Activated T-helper 2 cell treated with anti-CD3 and anti-CD28 coated beads, Interferon-gamma antibody, Interleukin-2, Interleukin-4, amounts not matched to agents 10 μg/mL and 5 μg/mL and 100 μg/mL, durations not matched to agents 14 hours and 24 hours and 36 hours (primary cell): ENCODE measurements at regions not wholly inside any gene's neighbourhood (a gene's known extent, or its start where the extent isn't known, plus 50 kb on each side); places are given as distances from the start of the nearest gene placed in this dataset.

Experiments used
- DNase-seq: peaks from one replicate; pipeline ENCODE4 v3.0.0; 2021; ENCODE audit warnings: low spot score
- H3K27ac Mint-ChIP-seq: one replicate; pipeline ENCODE4 v1.8.0; 2021; ENCODE audit warnings: mixed read lengths
- H3K27me3 Mint-ChIP-seq: one replicate; pipeline ENCODE4 v1.8.0; 2021; ENCODE audit warnings: low read depth, mixed read lengths
- H3K36me3 Mint-ChIP-seq: one replicate; pipeline ENCODE4 v1.8.0; 2021; ENCODE audit warnings: low read depth, mixed read lengths
- H3K4me1 Mint-ChIP-seq: one replicate; pipeline ENCODE4 v1.8.0; 2021; ENCODE audit warnings: low read depth, mixed read lengths
- H3K4me3 Mint-ChIP-seq: one replicate; pipeline ENCODE4 v1.8.0; 2021; ENCODE audit warnings: low read depth, mild to moderate bottlenecking, moderate library complexity, mixed read lengths
- H3K9me3 Mint-ChIP-seq: one replicate; pipeline ENCODE4 v1.8.0; 2021; ENCODE audit warnings: mixed read lengths
- intact Hi-C: fragments of 100-400 bp; cut with micrococcal nuclease; formaldehyde crosslinking; loops from one replicate; pipeline ENCODE4 v1.15.1; 2023

- no peaks in the 10 kb centered on the region for H3K4me1 Mint-ChIP-seq
- H3K27ac Mint-ChIP-seq: no peak overlapping the region
- no peak overlapping the region for H3K4me3 Mint-ChIP-seq
- peaks cover 16% of the 10 kb centered on the region for H3K9me3 Mint-ChIP-seq
- DNase-seq: no peak
- intact Hi-C loops: no loop called here
- no peaks in the 10 kb centered on the region for H3K27me3 Mint-ChIP-seq
- H3K36me3 Mint-ChIP-seq: no peaks in the 10 kb centered on the region
Observed at GRCh38 chr3:96705895-96706294, 108.5 kb upstream of the EPHA6 start.

- Mint-ChIP-seq H3K36me3 (no peaks in the 10 kb centered on the region), H3K27me3 (no peaks in the 10 kb centered on the region), H3K4me1 (no peaks in the 10 kb centered on the region), H3K9me3 (peaks cover 16% of the 10 kb centered on the region), H3K4me3 (no peak overlapping the region), H3K27ac (no peak overlapping the region)
- no peak for DNase-seq
- intact Hi-C loops: no loop called here
Observed at GRCh38 chr3:96706509-96706908, 107.9 kb upstream of the EPHA6 start.

GRCh38 chr3:96711816-96712215, 102.6 kb upstream of the EPHA6 start:
- Mint-ChIP-seq H3K4me3 (no peak overlapping the region), H3K27me3 (no peaks in the 10 kb centered on the region), H3K4me1 (no peaks in the 10 kb centered on the region), H3K9me3 (peaks cover 6% of the 10 kb centered on the region), H3K27ac (no peak overlapping the region), H3K36me3 (no peaks in the 10 kb centered on the region)
- intact Hi-C loops: no loop called here
- DNase-seq: no peak

GRCh38 chr3:96712792-96713191, 101.6 kb upstream of the EPHA6 start:
- DNase-seq: no peak
- Mint-ChIP-seq H3K27me3 (no peaks in the 10 kb centered on the region), H3K27ac (no peak overlapping the region), H3K4me3 (no peak overlapping the region), H3K9me3 (peaks cover 6% of the 10 kb centered on the region), H3K4me1 (no peaks in the 10 kb centered on the region), H3K36me3 (no peaks in the 10 kb centered on the region)
- intact Hi-C loops: no loop called here

GRCh38 chr3:96719921-96720320, 94.5 kb upstream of the EPHA6 start:
- peaks cover 3% of the 10 kb centered on the region for H3K9me3 Mint-ChIP-seq
- H3K4me1 Mint-ChIP-seq: no peaks in the 10 kb centered on the region
- H3K27ac Mint-ChIP-seq: no peak overlapping the region
- intact Hi-C loops: no loop called here
- H3K27me3 Mint-ChIP-seq: no peaks in the 10 kb centered on the region
- no peak overlapping the region for H3K4me3 Mint-ChIP-seq
- no peak for DNase-seq
- no peaks in the 10 kb centered on the region for H3K36me3 Mint-ChIP-seq

GRCh38 chr3:96731031-96731430, 83.4 kb upstream of the EPHA6 start:
- H3K9me3 Mint-ChIP-seq: no peaks in the 10 kb centered on the region
- no peak overlapping the region for H3K4me3 Mint-ChIP-seq
- no peaks in the 10 kb centered on the region for H3K27me3 Mint-ChIP-seq
- no peak overlapping the region for H3K27ac Mint-ChIP-seq
- H3K4me1 Mint-ChIP-seq: no peaks in the 10 kb centered on the region
- intact Hi-C loops: no loop called here
- no peaks in the 10 kb centered on the region for H3K36me3 Mint-ChIP-seq
- DNase-seq: no peak

GRCh38 chr3:96734273-96735009, 80.0 kb upstream of the EPHA6 start:
- Mint-ChIP-seq H3K27ac (no peak overlapping the region), H3K9me3 (peaks cover 6% of the 10 kb centered on the region), H3K4me3 (no peak overlapping the region), H3K36me3 (no peaks in the 10 kb centered on the region), H3K27me3 (no peaks in the 10 kb centered on the region), H3K4me1 (no peaks in the 10 kb centered on the region)
- intact Hi-C loops: no loop called here
- DNase-seq: no peak

- intact Hi-C loops: no loop called here
- peaks cover 5% of the 10 kb centered on the region for H3K9me3 Mint-ChIP-seq
- H3K27ac Mint-ChIP-seq: no peak overlapping the region
- DNase-seq: no peak
- H3K4me3 Mint-ChIP-seq: no peak overlapping the region
- no peaks in the 10 kb centered on the region for H3K27me3 Mint-ChIP-seq
- no peaks in the 10 kb centered on the region for H3K36me3 Mint-ChIP-seq
- no peaks in the 10 kb centered on the region for H3K4me1 Mint-ChIP-seq
Observed at GRCh38 chr3:96748139-96748538, 66.3 kb upstream of the EPHA6 start.

GRCh38 chr3:96750094-96750767, 64.2 kb upstream of the EPHA6 start:
- H3K36me3 Mint-ChIP-seq: no peaks in the 10 kb centered on the region
- peaks cover 5% of the 10 kb centered on the region for H3K9me3 Mint-ChIP-seq
- no peaks in the 10 kb centered on the region for H3K27me3 Mint-ChIP-seq
- no peak overlapping the region for H3K4me3 Mint-ChIP-seq
- no peak for DNase-seq
- intact Hi-C loops: no loop called here
- no peaks in the 10 kb centered on the region for H3K4me1 Mint-ChIP-seq
- no peak overlapping the region for H3K27ac Mint-ChIP-seq

GRCh38 chr3:96753124-96753523, 61.3 kb upstream of the EPHA6 start:
- no peak for DNase-seq
- Mint-ChIP-seq H3K27me3 (no peaks in the 10 kb centered on the region), H3K27ac (no peak overlapping the region), H3K9me3 (peaks cover 5% of the 10 kb centered on the region), H3K4me1 (no peaks in the 10 kb centered on the region), H3K4me3 (no peak overlapping the region), H3K36me3 (no peaks in the 10 kb centered on the region)
- intact Hi-C loops: no loop called here

GRCh38 chr3:96754128-96754527, 60.3 kb upstream of the EPHA6 start:
- intact Hi-C loops: no loop called here
- H3K27ac Mint-ChIP-seq: no peak overlapping the region

GRCh38 chr3:96755519-96755918, 58.9 kb upstream of the EPHA6 start:
- Mint-ChIP-seq H3K27me3 (no peaks in the 10 kb centered on the region), H3K4me1 (no peaks in the 10 kb centered on the region), H3K9me3 (peaks cover 5% of the 10 kb centered on the region), H3K27ac (no peak overlapping the region), H3K4me3 (no peak overlapping the region), H3K36me3 (no peaks in the 10 kb centered on the region)
- DNase-seq: no peak
- intact Hi-C loops: no loop called here

More at GRCh38 chr3:96754128-96754527, 60.3 kb upstream of the EPHA6 start:
- H3K36me3 Mint-ChIP-seq: no peaks in the 10 kb centered on the region
- H3K9me3 Mint-ChIP-seq: peaks cover 5% of the 10 kb centered on the region
- no peak for DNase-seq
- H3K4me3 Mint-ChIP-seq: no peak overlapping the region
- no peaks in the 10 kb centered on the region for H3K4me1 Mint-ChIP-seq
- H3K27me3 Mint-ChIP-seq: no peaks in the 10 kb centered on the region

GRCh38 chr3:96756516-96756915, 57.9 kb upstream of the EPHA6 start:
- intact Hi-C loops: no loop called here
- Mint-ChIP-seq H3K36me3 (no peaks in the 10 kb centered on the region), H3K27me3 (no peaks in the 10 kb centered on the region), H3K4me3 (no peak overlapping the region), H3K4me1 (no peaks in the 10 kb centered on the region), H3K27ac (no peak overlapping the region), H3K9me3 (peaks cover 5% of the 10 kb centered on the region)
- no peak for DNase-seq
